Fibroblast of skin of scalp (primary cell): ENCODE measurements at regions not wholly inside any gene's neighbourhood (a gene's known extent, or its start where the extent isn't known, plus 50 kb on each side); places are given as distances from the start of the nearest gene placed in this dataset.

Source experiments
- DNase-seq: peaks from one replicate; pipeline ENCODE4 v3.0.0-alpha.2; 2013

- no peak for DNase-seq
Observed at GRCh38 chr12:42660968-42661937, 71.7 kb upstream of the PRICKLE1 start.

DNA sequence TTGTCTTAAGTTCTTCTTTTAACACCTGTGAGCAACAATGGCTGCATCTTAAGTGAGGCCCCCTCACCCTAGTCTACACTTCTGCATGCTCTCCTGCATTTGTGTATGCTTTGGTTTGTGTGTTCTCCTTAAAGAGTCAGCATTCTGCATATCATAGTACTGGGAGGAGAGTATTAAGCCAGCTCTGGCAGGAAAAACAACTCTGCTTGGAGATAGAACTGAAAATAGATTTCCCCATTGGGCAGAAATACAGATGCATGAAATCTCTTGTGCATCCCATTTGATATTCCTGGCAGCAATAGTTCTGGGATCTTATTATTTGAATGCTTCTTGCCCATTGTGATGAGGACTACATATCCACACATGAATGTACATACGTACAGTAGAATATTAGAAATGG is 70.6 kb upstream of the PRICKLE1 start:
- DNase-seq = no peak

GRCh38 chr12:42652048-42652447 is 62.5 kb upstream of the PRICKLE1 start:
- no peak for DNase-seq

DNA sequence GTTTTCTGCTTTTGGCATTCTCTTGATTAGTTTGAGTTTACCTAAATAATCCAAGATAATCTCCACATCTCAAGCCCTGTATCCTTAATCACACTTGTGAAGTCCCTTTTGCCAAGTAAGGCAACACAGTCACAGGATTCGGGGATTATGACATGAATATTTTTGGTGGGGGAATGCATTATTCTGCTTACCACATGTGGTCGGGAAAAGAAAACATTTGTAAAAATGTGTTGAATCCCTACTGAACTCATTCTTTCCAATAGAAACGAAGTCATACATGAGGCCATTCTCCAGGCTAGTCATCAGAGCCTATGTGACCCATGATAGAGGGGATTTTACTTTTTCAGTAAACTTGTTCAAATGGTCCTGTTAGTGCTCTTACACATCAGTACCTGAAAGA is 58.5 kb upstream of the PRICKLE1 start:
- peak; percentile 76 for DNase-seq

DNA sequence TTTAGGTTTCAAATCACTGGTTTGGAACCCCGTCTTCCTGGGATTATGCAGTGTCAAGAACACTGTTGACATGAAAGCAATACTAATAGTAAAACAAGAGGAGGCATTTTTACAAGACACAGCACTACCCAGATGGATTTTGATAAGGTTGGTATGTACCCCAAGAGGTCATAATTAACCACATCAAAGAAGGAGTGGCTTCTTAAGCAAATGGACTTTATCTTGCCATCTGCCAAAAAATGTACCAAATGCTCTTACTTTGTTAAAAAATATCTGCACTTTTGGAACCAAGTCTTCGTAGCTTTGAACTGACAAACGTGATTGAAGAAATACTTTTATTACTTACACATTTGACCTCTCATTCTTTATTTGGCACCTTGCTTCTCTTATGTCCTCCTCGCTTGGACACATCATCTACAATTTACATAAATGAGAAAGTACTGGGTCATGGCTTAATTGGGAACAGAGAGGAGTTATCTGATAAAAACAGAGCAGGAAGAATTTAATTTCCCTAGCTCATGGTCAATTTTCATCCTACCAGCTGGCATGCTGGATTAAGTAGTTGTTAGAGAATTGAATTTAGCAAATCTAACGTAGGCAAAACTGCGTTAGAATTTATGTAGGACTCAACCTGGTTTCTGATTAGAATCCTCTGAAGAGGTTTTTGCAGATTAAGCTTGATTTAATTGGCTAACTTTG is 54.5 kb upstream of the PRICKLE1 start:
- DNase-seq = no peak

DNA sequence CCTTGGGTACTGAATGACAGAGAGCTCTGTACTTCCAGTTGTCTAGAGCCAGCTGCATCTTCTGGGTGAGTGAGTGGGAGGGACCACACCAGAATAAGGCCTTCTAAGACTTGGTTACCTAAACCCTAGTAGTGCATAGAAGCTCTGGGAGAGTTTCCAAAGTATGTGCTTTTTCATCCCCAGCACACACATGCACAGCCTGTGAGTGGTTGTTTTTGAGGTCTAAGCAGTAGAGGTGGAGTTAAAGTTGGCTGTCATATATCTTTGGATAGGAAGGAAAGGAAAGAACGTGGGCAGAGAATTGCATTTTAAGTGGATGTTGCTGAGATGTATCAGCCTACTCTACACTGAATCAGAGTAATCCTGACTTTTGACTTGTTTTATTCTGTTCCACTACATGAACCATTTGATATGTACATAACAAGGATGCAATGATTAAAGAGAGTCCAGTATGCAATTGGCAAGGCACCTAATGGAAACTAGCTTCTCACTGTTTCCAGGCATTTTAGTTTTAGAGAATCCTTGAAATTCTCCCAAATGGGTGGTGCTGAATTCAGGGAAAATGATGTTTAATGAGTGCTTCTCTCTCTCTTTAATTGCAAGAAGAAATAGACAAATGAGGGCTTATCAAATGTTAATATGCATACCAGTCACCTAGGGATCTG is 51.8 kb upstream of the PRICKLE1 start:
- DNase-seq = no peak

DNA sequence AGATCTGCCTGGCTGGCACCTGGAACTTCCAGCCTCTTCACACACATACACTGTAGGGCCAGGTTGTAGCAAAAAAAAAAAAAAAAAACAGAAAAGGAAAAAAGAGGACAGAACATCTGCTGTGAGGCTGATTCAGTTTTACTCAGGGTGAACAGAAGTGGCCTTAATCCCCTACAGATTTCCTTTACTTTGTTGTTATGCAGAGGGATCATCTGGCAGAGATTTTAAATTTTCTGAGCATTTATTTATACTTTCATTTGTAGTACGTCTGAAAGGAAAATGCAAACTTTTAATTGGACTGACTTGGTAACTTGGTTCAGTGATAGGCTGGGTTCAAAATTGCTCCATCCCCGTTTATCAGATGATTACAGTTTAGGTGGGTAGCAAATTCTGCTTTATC is 50.8 kb upstream of the PRICKLE1 start:
- no peak for DNase-seq

GRCh38 chr12:42639556-42639955 is 50.0 kb upstream of the PRICKLE1 start:
- DNase-seq = no peak
